H9 (cell line): ENCODE measurements at regions not wholly inside any gene's neighbourhood (a gene's known extent, or its start where the extent isn't known, plus 50 kb on each side); places are given as distances from the start of the nearest gene placed in this dataset.

Experiments
- DNase-seq: peaks from one replicate; pipeline ENCODE4 v3.0.0-alpha.2; 2017
- H2AFZ ChIP-seq: one replicate; pipeline ENCODE4 v1.6.1; 2013; ENCODE audit warnings: mild to moderate bottlenecking, low read length, control low read depth, moderate library complexity
- H2AK5ac ChIP-seq: 2 replicates; pipeline ENCODE4 v1.6.1; 2013; ENCODE audit warnings: low read length, control low read depth, mixed read lengths; ENCODE audit not compliant: insufficient read length
- H2BK120ac ChIP-seq: one replicate; pipeline ENCODE4 v1.6.1; 2013; ENCODE audit warnings: low read depth, mild to moderate bottlenecking, low read length, control low read depth, inconsistent platforms; ENCODE audit not compliant: poor library complexity, severe bottlenecking
- H2BK12ac ChIP-seq: 2 replicates; pipeline ENCODE4 v1.6.1; 2013; ENCODE audit warnings: low read length, control low read depth, mixed read lengths, low read depth; ENCODE audit not compliant: insufficient read length
- H2BK15ac ChIP-seq: 2 replicates; pipeline ENCODE4 v1.6.1; 2013; ENCODE audit warnings: low read depth, low read length, control low read depth
- H2BK20ac ChIP-seq: one replicate; pipeline ENCODE4 v1.6.1; 2013; ENCODE audit warnings: low read depth, mild to moderate bottlenecking, low read length, control low read depth, inconsistent platforms; ENCODE audit not compliant: poor library complexity, severe bottlenecking
- H2BK5ac ChIP-seq: 2 replicates; pipeline ENCODE4 v1.6.1; 2013; ENCODE audit warnings: low read length, control low read depth, mixed read lengths; ENCODE audit not compliant: insufficient read length
- H3K14ac ChIP-seq: 2 replicates; pipeline ENCODE4 v1.6.1; 2013; ENCODE audit warnings: low read length, control low read depth; ENCODE audit not compliant: insufficient read depth
- H3K18ac ChIP-seq: 2 replicates; pipeline ENCODE4 v1.6.1; 2013; ENCODE audit warnings: low read depth, mild to moderate bottlenecking, mixed read lengths, low read length, control low read depth; ENCODE audit not compliant: insufficient read length
- H3K23ac ChIP-seq: 2 replicates; pipeline ENCODE4 v1.6.1; 2013; ENCODE audit warnings: low read length, control low read depth, mixed read lengths, low read depth; ENCODE audit not compliant: insufficient read length
- H3K23me2 ChIP-seq: 2 replicates; pipeline ENCODE4 v1.6.1; 2013; ENCODE audit warnings: low read depth, mild to moderate bottlenecking, mixed read lengths, low read length, control low read depth; ENCODE audit not compliant: insufficient read length, poor library complexity, severe bottlenecking
- H3K27ac ChIP-seq: 2 replicates; pipeline ENCODE4 v1.5.1; 2013; ENCODE audit warnings: low read length, control low read depth, mixed read lengths, low read depth; ENCODE audit not compliant: insufficient read length
- H3K27me3 ChIP-seq: 2 replicates; pipeline ENCODE4 v1.6.1; 2013; ENCODE audit warnings: low read length, control low read depth, inconsistent platforms; ENCODE audit not compliant: insufficient read depth
- H3K4ac ChIP-seq: 2 replicates; pipeline ENCODE4 v1.6.1; 2013; ENCODE audit warnings: low read depth, mild to moderate bottlenecking, control low read depth, inconsistent platforms, low read length, moderate library complexity
- H3K4me1 ChIP-seq: 2 replicates; pipeline ENCODE4 v1.6.1; 2013; ENCODE audit warnings: low read length, control low read depth, inconsistent platforms; ENCODE audit not compliant: insufficient read depth
- H3K4me2 ChIP-seq: 2 replicates; pipeline ENCODE4 v1.6.1; 2013; ENCODE audit warnings: low read length, control low read depth, mixed read lengths; ENCODE audit not compliant: insufficient read length, insufficient read depth
- H3K56ac ChIP-seq: 2 replicates; pipeline ENCODE4 v1.6.1; 2013; ENCODE audit warnings: low read depth, mild to moderate bottlenecking, mixed read lengths, low read length, control low read depth; ENCODE audit not compliant: insufficient read length
- H3K79me1 ChIP-seq: 2 replicates; pipeline ENCODE4 v1.6.1; 2013; ENCODE audit warnings: low read depth, mild to moderate bottlenecking, moderate library complexity, low read length, control low read depth, inconsistent platforms; ENCODE audit not compliant: insufficient read depth, poor library complexity, severe bottlenecking
- H3K79me2 ChIP-seq: 2 replicates; pipeline ENCODE4 v1.6.1; 2013; ENCODE audit warnings: low read length, control low read depth, inconsistent platforms; ENCODE audit not compliant: insufficient read depth
- H3K9ac ChIP-seq: 2 replicates; pipeline ENCODE4 v1.6.1; 2013; ENCODE audit warnings: low read length, control low read depth, mixed read lengths; ENCODE audit not compliant: insufficient read length; ENCODE audit errors: extremely low read depth
- H3K9me3 ChIP-seq: one replicate; pipeline ENCODE4 v1.6.1; 2013; ENCODE audit warnings: low read depth, low read length, inconsistent platforms; ENCODE audit not compliant: control insufficient read depth
- H3T11ph ChIP-seq: one replicate; pipeline ENCODE4 v1.6.1; 2013; ENCODE audit warnings: mild to moderate bottlenecking, low read length, control low read depth, inconsistent platforms
- H4K20me1 ChIP-seq: one replicate; pipeline ENCODE4 v1.6.1; 2013; ENCODE audit not compliant: control insufficient read depth, insufficient read length, insufficient read depth
- H4K5ac ChIP-seq: 2 replicates; pipeline ENCODE4 v1.6.1; 2013; ENCODE audit warnings: low read depth, mild to moderate bottlenecking, mixed read lengths, low read length, control low read depth; ENCODE audit not compliant: insufficient read length
- H4K8ac ChIP-seq: replicated peaks from 2 replicates; pipeline ENCODE4 v1.6.1; 2013; ENCODE audit warnings: low read length, control low read depth, mixed read lengths, low read depth; ENCODE audit not compliant: insufficient read length
- H4K91ac ChIP-seq: 2 replicates; pipeline ENCODE4 v1.6.1; 2013; ENCODE audit warnings: low read depth, mild to moderate bottlenecking, moderate library complexity, mixed read lengths, low read length, control low read depth; ENCODE audit not compliant: insufficient read length
- H3K27ac Mint-ChIP-seq, 3 experiments: 2 replicates in 2 of 3; 3 replicates in 1 of 3; pipeline ENCODE4 v1.8.0; 2020 to 2021; ENCODE audit warnings: mixed read lengths in 3 of 3, mild to moderate bottlenecking in 1 of 3, moderate library complexity in 1 of 3
- H3K27me3 Mint-ChIP-seq: 2 replicates; pipeline ENCODE4 v1.8.0; 2021; ENCODE audit warnings: low read depth, mild to moderate bottlenecking, moderate library complexity, mixed read lengths
- H3K36me3 Mint-ChIP-seq, 3 experiments: 2 replicates in 2 of 3; 3 replicates in 1 of 3; pipeline ENCODE4 v1.8.0; 2020 to 2021; ENCODE audit warnings: low read depth in 3 of 3, mixed read lengths in 3 of 3; ENCODE audit not compliant: insufficient read depth in 1 of 3
- H3K4me1 Mint-ChIP-seq, 2 experiments: 2 replicates each; pipeline ENCODE4 v1.8.0; 2020; ENCODE audit warnings: mixed read lengths in 2 of 2
- H3K4me3 Mint-ChIP-seq, 2 experiments: 2 replicates in 1 of 2; 3 replicates in 1 of 2; pipeline ENCODE4 v1.8.0; 2020 to 2021; ENCODE audit warnings: mild to moderate bottlenecking in 2 of 2, mixed read lengths in 2 of 2, moderate library complexity in 1 of 2
- H3K9me3 Mint-ChIP-seq, 2 experiments: 2 replicates in 1 of 2; 3 replicates in 1 of 2; pipeline ENCODE4 v1.8.0; 2020; ENCODE audit warnings: mild to moderate bottlenecking in 2 of 2, mixed read lengths in 2 of 2, moderate library complexity in 1 of 2
- CTCF ChIP-seq: fragments of 200-600 bp; sonication (generic); conservative IDR thresholded peaks from 3 replicates; pipeline ENCODE4 v1.8.0; 2021; ENCODE audit warnings: antibody characterized with exemption, mild to moderate bottlenecking

- H3K27ac Mint-ChIP-seq = no peak overlapping the region
- H3K4me3 Mint-ChIP-seq = no peak overlapping the region
- no peak for DNase-seq
- Histone ChIP-seq H4K8ac (no peak overlapping the region), H3K56ac (no peak overlapping the region), H2BK12ac (no peak overlapping the region), H3K9ac (no peak overlapping the region), H2BK20ac (no peak overlapping the region), H3K79me2 (no peaks in the 10 kb centered on the region), H3K23ac (no peak overlapping the region), H3K23me2 (no peaks in the 10 kb centered on the region), H2AK5ac (no peak overlapping the region), H2AFZ (no peak overlapping the region), H3K4me2 (no peak overlapping the region), H2BK120ac (no peak overlapping the region), H4K5ac (no peak overlapping the region), H3K4ac (no peak overlapping the region), H3K18ac (no peak overlapping the region), H3K27ac (no peak overlapping the region), H4K91ac (no peak overlapping the region), H3K14ac (no peak overlapping the region), H2BK15ac (no peak overlapping the region), H2BK5ac (no peak overlapping the region), H4K20me1 (no peaks in the 10 kb centered on the region), H3K27me3 (no peaks in the 10 kb centered on the region), H3T11ph (no peak overlapping the region), H3K9me3 (peaks cover 6% of the 10 kb centered on the region), H3K79me1 (no peaks in the 10 kb centered on the region), H3K4me1 (no peaks in the 10 kb centered on the region)
- H3K4me1 Mint-ChIP-seq = peaks cover 6% of the 10 kb centered on the region in 2 experiments; a peak in 2 of 4 replicates
- H3K27me3 Mint-ChIP-seq = no peaks in the 10 kb centered on the region
- peaks cover 0 to 12% (median 10%) of the 10 kb centered on the region in 3 experiments; a peak in 4 of 7 replicates for H3K36me3 Mint-ChIP-seq
- TF ChIP-seq CTCF = no peak
- H3K9me3 Mint-ChIP-seq = peaks cover 4 to 13% of the 10 kb centered on the region in 2 experiments; a peak in 4 of 5 replicates
Measured at GRCh38 chr4:171461191-171461590, 352.0 kb upstream of the GALNTL6 start.
